Hippocampal formation (tissue), 2 donors: ENCODE measurements at regions not wholly inside any gene's neighbourhood (a gene's known extent, or its start where the extent isn't known, plus 50 kb on each side); places are given as distances from the start of the nearest gene placed in this dataset.

Experiments used
- DNase-seq, 2 donors: peaks; one replicate each; lab custom pipeline; 2025; lab: John Stamatoyannopoulos, UW

GRCh38 chr15:93870583-93870982 lies 360.8 kb upstream of the MCTP2 start:
- DNase-seq = no peak

- no peak for DNase-seq
Measured at GRCh38 chr15:93866948-93867347, 364.4 kb upstream of the MCTP2 start.

DNA sequence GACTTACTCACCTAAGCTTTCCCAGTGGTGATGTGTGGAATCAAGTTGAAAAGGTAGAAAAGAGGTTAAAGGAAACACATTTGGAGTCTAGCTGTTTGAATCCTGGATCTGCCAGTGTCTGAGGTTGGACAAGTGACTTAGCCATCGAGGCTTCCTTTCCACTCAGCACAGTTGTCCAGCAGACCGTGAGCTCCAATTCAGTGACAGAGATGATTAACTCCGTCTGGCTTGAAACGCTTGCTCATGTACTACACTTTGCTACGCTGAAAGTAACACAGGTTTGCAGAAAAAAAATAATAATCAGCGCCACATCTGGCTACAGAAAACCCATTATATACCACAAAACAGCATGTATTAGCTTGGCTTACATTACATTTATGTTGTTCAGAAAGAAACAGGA lies 364.9 kb upstream of the MCTP2 start:
- DNase-seq = no peak

DNA sequence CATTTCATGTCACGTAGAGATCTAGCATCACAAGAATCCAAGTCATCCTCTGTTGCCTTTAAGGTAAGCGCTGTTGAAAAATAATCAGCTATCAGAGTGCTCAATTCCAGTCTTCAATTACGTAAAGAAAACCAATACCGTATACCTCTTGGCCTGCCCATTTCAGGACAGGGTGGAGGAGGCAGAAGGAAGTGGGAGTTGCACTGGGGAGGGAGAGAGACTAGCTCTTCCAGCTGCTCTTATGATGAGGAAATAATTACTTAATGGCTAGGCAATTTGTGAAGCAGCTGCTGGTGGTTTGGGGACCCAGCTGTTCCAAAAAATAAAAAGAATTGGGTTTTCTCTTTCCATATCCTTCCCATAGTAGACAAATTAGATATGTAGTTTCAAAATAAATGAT lies 365.8 kb upstream of the MCTP2 start:
- DNase-seq = no peak

DNA sequence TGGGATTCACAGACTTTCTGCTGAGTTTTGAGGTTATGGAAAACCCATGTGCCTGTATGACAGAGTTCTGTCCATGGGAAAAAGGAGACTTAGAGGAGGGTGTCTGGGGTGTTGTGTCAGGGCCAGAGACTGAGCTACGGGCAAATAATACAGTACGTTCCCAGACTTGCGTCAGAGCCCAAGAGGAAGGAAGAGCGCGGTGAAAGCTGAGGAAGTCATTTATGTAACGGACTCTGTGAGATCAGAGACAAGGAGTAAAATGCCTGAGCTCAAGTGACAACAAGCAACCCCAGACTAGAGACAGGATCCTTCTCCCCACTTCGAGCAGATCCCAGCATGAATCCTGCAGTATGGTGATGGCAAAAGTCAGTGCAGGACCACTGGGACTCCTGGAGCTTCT lies 368.6 kb upstream of the MCTP2 start:
- no peak for DNase-seq

DNA sequence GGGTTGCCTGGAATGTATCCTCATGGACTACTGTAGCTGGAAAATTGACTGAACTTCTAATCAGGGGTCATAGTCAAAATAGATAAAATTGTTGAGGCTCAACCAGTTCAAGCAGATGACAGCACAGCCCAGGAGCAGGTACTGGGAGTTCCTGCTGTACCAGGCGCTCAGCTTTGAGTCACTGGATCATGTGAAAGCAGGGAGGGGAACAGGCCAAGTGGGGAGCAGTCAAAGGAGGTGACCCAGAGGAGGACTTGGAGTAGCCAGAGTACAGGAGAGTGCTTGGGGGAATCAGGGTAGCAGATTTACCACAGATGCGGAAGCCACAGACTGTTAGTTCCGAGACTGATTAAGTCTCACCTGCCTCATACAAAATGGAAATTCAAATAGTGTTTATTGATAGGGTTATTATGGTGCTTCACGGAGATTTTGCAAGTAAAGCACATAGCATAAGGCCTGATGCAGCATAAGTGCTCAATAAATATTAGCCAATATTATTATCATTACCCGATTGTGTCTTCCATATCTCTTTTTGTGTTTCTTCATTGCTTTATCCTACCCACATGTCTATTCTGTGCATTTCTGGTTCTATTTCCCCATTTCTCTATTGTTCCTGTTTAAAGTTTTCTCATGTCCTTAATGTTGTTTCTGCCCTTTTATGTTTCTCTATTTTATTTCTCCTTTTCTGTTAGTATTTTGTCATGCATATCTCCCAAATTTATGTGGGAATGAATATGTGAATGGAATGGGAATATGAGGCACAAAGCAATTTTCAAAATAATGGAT lies 369.2 kb upstream of the MCTP2 start:
- no peak for DNase-seq

DNA sequence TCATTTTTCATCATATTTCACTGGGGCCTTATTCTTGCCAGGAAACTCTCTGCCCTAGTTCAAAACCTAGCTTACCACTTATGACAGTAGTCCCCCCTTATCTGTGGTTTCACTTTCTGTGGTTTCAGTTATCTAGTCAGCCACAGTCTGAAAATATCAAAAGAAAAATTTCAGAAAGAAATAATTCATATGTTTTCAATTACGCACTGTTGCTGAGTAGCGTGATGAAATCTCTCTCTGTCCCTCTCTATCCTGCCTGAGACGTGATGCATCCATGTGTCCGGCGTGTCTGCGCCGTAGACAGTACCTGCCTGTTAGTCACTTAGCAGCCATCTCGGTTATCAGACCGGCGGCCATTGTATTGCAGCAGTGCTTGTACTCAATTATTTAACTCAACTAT lies 369.9 kb upstream of the MCTP2 start:
- no peak for DNase-seq

- no peak for DNase-seq
Measured at GRCh38 chr15:93860701-93861100, 370.7 kb upstream of the MCTP2 start.

GRCh38 chr15:93859176-93859575 lies 372.2 kb upstream of the MCTP2 start:
- no peak for DNase-seq

- DNase-seq = no peak
Measured at GRCh38 chr15:93855181-93855826, 376.1 kb upstream of the MCTP2 start.

DNA sequence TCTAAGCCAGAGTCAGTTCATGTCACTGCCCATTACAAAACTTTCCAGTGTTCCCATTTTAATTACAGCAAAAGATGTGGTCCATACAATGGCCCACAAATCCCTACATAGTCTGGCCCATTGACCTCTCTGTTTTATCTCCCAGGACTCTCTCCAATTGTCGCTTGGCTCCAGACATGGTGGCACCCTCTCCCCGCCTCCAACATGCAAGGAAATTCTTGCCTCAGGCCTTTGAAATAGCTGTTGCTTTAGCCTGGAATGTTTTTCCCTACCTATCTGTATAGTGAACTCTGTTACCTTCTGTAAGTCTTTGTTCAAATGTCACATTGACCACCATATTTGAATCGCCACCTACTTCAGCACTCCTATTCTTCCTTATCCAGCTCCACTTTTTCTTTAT lies 377.3 kb upstream of the MCTP2 start:
- DNase-seq = no peak

DNA sequence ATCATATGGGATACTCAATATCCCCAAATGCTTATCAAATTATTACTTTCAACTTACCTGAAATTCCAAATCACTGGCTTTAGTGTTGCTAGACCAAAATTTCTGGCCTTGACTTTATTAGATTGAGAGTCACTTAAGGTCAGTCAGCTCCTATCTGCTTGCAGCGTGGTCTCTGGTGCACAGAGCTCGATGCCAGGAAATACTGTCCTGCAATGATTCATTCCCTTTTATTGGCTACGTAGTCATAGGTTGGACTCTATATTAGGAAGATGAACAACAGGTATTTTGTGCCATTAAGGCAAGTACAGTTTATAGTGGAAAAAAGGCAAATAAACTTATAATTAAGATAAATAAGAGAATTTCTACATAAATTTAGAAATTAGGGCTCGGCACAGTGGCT lies 378.6 kb upstream of the MCTP2 start:
- no peak for DNase-seq

- no peak for DNase-seq
Measured at GRCh38 chr15:93848490-93848889, 382.9 kb upstream of the MCTP2 start.

DNA sequence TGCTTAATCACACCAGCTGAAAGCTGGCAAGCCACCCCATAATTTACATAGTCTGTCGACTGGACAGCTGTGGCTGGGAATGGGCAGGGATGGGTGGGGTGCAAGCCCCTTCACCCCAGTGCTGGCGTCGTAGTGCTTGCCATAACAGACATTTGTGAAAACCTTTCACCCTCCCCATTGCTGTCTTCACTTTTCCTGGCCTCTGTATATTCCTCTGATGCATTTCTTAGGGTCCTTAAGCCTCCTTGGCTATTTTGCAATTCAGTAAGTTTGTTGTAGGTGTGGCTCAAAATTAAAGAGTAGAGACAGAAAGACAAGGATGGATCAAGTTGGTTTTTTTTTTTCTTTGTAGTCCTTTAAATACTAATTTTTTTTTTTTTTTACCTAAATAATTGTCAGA lies 383.3 kb upstream of the MCTP2 start:
- DNase-seq = no peak

- no peak for DNase-seq
Measured at GRCh38 chr15:93846148-93846547, 385.2 kb upstream of the MCTP2 start.

DNA sequence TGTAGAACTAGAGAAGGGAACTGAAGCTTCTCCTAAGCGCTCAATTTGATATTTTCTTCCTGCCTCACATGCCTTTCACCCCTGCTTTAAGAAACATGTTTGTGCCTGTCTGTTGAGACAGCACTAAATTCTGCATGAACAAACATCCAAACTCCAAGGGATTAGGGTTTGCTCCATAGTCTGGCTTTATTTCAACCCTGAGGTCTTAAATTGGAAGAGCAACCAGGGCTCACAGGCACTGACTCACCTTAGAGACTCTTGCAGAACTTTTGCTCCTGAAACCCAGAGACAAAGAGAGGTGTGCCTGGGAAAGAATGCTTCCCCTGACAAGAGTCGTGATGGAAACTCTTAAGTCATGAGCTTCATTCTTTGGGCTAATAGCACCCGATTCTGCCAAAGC lies 393.9 kb upstream of the MCTP2 start:
- DNase-seq = no peak

DNA sequence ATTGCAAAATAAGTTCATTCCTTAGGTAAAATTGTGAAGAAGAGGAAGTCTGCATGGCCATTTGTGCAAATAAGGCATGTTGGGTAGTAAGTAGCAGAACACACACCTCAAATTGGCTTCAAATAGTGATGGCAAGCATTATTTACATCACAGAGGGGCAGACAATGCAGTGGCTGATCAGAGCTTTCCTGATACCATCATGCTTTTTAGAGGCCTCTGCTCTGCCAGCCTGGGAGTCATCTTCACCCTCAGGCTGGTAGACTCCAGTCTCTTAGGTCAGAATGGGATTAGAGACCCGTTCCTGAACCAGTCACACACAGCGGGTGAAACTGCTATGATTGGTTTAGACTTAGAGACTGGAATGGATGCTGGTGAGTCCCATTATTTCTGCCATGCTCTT lies 396.0 kb upstream of the MCTP2 start:
- DNase-seq = no peak

GRCh38 chr15:93831641-93832040 lies 399.7 kb upstream of the MCTP2 start:
- DNase-seq = no peak

DNA sequence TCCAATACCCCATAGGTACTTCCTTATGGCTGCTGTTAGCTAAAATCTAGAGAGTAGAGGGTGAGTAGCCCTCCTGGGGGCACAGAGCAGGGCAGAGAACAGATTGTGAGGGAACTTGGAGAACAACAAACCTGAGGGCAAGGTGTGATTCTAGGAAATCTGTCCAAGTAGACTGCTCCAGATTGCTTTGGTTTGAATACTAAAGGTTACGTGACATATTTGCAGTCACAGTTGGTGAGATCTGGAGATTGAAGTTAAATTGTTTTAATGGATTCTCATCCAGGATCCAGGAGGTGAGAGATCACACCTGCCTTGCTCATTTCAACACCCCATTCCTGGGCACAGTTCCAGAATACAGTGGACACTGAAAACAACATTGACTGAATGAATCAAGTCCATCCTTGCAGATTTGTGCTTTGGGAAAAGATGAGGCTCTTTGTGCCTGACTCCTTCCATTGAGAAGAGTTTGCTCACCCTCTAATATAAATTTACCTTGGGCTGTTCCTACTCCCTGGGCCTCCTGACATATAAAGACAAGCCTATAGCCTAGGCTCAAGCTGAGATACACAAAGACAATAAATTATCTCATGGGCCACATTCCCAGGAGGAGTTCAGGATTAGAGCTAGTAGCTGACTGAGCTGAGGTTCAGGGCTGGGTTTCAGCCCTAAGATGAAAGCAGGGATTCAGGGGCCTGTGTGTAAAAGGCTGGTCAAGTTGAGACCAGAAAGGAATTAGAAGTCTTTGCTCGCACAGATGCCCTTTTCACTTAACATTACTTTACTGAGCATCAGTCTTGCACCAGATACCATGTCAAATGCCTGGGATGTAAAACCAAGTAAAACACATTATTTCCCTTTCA lies 400.9 kb upstream of the MCTP2 start:
- DNase-seq = no peak

DNA sequence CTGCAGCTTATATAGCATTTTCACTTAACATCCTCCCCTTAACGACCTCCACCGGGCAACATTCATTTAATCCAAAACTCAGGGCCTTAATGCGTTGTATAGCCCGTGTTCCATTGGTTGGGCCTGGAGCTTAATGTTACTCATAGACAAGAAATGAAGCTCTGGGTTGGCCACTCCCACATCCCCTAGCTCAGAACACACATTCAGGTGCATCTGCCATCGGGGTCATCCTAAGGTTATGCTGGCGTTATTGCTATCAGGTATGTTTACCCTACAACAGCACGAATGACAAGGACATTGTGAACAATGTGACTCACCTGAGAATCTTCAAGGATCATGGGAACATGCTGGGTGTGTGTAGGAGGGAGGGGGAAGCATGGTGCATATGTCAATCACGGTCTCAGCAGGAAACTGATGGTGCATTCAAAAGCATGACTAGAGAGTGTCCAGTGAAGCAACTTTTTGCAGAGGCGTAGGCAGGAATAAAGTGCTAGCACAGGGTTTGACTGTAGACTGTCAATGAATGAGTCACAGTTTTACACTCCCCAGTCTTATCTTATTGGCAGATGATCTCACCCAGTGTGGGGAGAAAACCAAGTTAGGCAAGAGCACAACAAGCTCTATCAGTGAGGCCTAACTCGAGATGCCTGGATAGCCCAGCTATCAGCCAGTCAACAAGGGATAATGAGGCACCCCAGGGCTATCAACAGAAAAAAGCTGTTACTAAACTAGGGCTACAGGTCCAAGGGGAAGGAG lies 402.1 kb upstream of the MCTP2 start:
- DNase-seq = no peak

DNA sequence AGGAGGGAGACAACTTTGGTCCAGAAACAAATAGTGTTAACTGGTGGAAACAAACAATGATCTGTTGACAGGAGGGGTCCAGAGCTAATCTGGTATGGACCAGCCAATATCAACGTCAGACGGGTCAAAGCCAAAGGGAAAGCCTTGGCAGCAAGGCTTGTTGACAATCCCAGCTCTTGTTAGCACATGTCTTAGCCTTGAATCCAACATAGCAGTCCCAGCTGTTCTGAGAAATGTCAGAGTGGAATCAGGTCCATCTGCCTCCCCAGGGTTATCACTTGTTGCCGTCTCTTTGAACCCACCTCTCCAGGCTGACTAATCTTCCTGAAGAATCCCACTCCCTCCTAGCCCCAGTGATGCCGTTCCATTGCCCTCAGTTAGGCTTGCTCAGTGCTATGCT lies 404.6 kb upstream of the MCTP2 start:
- no peak for DNase-seq

DNA sequence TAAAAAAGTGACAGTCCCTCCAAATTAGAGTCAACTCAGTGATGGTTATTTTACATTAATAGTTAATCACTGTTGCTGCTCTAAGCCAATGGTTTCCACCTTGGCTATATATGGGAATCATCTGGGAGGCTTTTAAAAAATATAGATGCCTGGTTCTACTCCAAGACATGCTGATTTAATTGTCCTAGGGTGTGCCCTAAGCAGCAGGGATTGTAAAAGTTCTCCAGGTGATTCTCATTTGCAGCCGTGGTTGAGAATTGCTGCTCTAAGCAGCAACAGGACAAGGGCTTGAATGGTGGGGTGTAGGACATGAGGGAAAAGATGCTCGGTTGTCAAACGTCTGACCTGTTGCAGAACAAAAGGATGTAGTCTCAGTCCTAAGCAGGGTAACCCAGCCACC lies 405.1 kb upstream of the MCTP2 start:
- no peak for DNase-seq
